Neural progenitor cell (in vitro differentiated cells): ENCODE measurements at regions not wholly inside any gene's neighbourhood (a gene's known extent, or its start where the extent isn't known, plus 50 kb on each side); places are given as distances from the start of the nearest gene placed in this dataset.
A peak's percentile ranks its signal among the peaks of the same experiment; 100 is the strongest.

Experiments
- DNase-seq: peaks from one replicate; pipeline ENCODE4 v3.0.0-alpha.2; 2016; ENCODE audit warnings: low spot score
- H2AFZ ChIP-seq: fragments of 200-600 bp; sonication (generic); replicated peaks from 2 replicates; pipeline ENCODE4 v1.6.1; 2016; ENCODE audit warnings: antibody characterized with exemption
- H3F3A ChIP-seq: fragments of 200-600 bp; sonication (generic); 2 replicates; pipeline ENCODE4 v1.6.1; 2016; ENCODE audit warnings: antibody characterized with exemption, low read depth
- H3K27ac ChIP-seq: fragments of 200-600 bp; sonication (generic); 2 replicates; pipeline ENCODE4 v1.5.1; 2016; ENCODE audit warnings: mild to moderate bottlenecking
- H3K27me3 ChIP-seq: fragments of 200-600 bp; sonication (generic); 2 replicates; pipeline ENCODE4 v1.6.1; 2016; ENCODE audit warnings: mild to moderate bottlenecking, moderate library complexity
- H3K36me3 ChIP-seq: fragments of 200-600 bp; sonication (generic); 2 replicates; pipeline ENCODE4 v1.5.1; 2016
- H3K4me1 ChIP-seq: fragments of 200-600 bp; sonication (generic); 2 replicates; pipeline ENCODE4 v1.6.1; 2016; ENCODE audit warnings: mixed run types
- H3K4me2 ChIP-seq: fragments of 200-600 bp; sonication (generic); 2 replicates; pipeline ENCODE4 v1.6.1; 2016
- H3K4me3 ChIP-seq: fragments of 200-600 bp; sonication (generic); 2 replicates; pipeline ENCODE4 v1.5.1; 2016
- H3K79me2 ChIP-seq: fragments of 200-600 bp; sonication (generic); 2 replicates; pipeline ENCODE4 v1.6.1; 2016; ENCODE audit warnings: low read depth
- H3K9ac ChIP-seq: fragments of 200-600 bp; sonication (generic); 2 replicates; pipeline ENCODE4 v1.6.1; 2016
- H3K9me3 ChIP-seq: fragments of 200-600 bp; sonication (generic); 2 replicates; pipeline ENCODE4 v1.5.1; 2016; ENCODE audit warnings: low read depth
- H4K20me1 ChIP-seq: fragments of 200-600 bp; sonication (generic); 2 replicates; pipeline ENCODE4 v1.6.1; 2016; ENCODE audit warnings: low read depth
- H3K27ac Mint-ChIP-seq: 3 replicates; pipeline ENCODE4 v1.8.0; 2021; ENCODE audit warnings: mixed read lengths
- H3K27me3 Mint-ChIP-seq: 2 replicates; pipeline ENCODE4 v1.8.0; 2022; ENCODE audit warnings: low read depth, mild to moderate bottlenecking, inconsistent platforms, moderate library complexity, mixed read lengths; ENCODE audit not compliant: insufficient read depth
- H3K36me3 Mint-ChIP-seq: 3 replicates; pipeline ENCODE4 v1.8.0; 2021; ENCODE audit warnings: mixed read lengths
- H3K4me1 Mint-ChIP-seq: 3 replicates; pipeline ENCODE4 v1.8.0; 2021; ENCODE audit warnings: mixed read lengths
- H3K4me3 Mint-ChIP-seq: 3 replicates; pipeline ENCODE4 v1.8.0; 2021; ENCODE audit warnings: mild to moderate bottlenecking, moderate library complexity, mixed read lengths
- H3K9me3 Mint-ChIP-seq: 3 replicates; pipeline ENCODE4 v1.8.0; 2020; ENCODE audit warnings: mixed read lengths
- CTCF ChIP-seq: fragments of 200-600 bp; sonication (generic); IDR thresholded peaks from 2 replicates; pipeline ENCODE4 v1.5.1; 2017; ENCODE audit warnings: antibody characterized with exemption, mild to moderate bottlenecking
- EZH2 ChIP-seq: fragments of 200-600 bp; sonication (generic); IDR thresholded peaks from 2 replicates; pipeline ENCODE4 v1.6.1; 2017; ENCODE audit warnings: antibody characterized with exemption, mild to moderate bottlenecking, moderate library complexity
- EZH2phosphoT487 ChIP-seq: fragments of 200-600 bp; sonication (generic); IDR thresholded peaks from 2 replicates; pipeline ENCODE4 v1.6.1; 2017; ENCODE audit warnings: antibody characterized with exemption

GRCh38 chr5:135131801-135132680, 98.0 kb upstream of the PITX1 start:
- H3K4me1 Mint-ChIP-seq, result peaks cover 7% of the 10 kb centered on the region
- Histone ChIP-seq H2AFZ (no peak overlapping the region), H3K9me3 (no peaks in the 10 kb centered on the region), H3K4me2 (no peak overlapping the region), H3K4me3 (no peak overlapping the region), H4K20me1 (no peaks in the 10 kb centered on the region), H3K4me1 (peaks cover 18% of the 10 kb centered on the region), H3K36me3 (no peaks in the 10 kb centered on the region), H3K79me2 (no peaks in the 10 kb centered on the region), H3F3A (no peaks in the 10 kb centered on the region), H3K9ac (no peak overlapping the region), H3K27ac (no peak overlapping the region), H3K27me3 (no peaks in the 10 kb centered on the region)
- peak; percentile 57 for DNase-seq
- no peaks in the 10 kb centered on the region for H3K9me3 Mint-ChIP-seq
- no peak overlapping the region for H3K4me3 Mint-ChIP-seq
- H3K27ac Mint-ChIP-seq, result peak overlapping the region; percentile 32
- no peaks in the 10 kb centered on the region for H3K36me3 Mint-ChIP-seq
- TF ChIP-seq EZH2phosphoT487, result no peak
- no peak for TF ChIP-seq EZH2
- TF ChIP-seq CTCF, result no peak
- peaks cover 2% of the 10 kb centered on the region for H3K27me3 Mint-ChIP-seq

- no peak overlapping the region for H3K27ac ChIP-seq
- no peak for DNase-seq
- no peak overlapping the region for H3K9ac ChIP-seq
- H4K20me1 ChIP-seq, result no peaks in the 10 kb centered on the region
- H3K4me1 ChIP-seq, result peaks cover 18% of the 10 kb centered on the region
- no peaks in the 10 kb centered on the region for H3K9me3 ChIP-seq
- no peak overlapping the region for H3K4me3 ChIP-seq
- H3K27ac Mint-ChIP-seq, result no peak overlapping the region
- no peak overlapping the region for H2AFZ ChIP-seq
- H3K9me3 Mint-ChIP-seq, result no peaks in the 10 kb centered on the region
- no peaks in the 10 kb centered on the region for H3K79me2 ChIP-seq
- H3K4me3 Mint-ChIP-seq, result no peak overlapping the region
- H3F3A ChIP-seq, result no peaks in the 10 kb centered on the region
- no peaks in the 10 kb centered on the region for H3K27me3 ChIP-seq
- peaks cover 2% of the 10 kb centered on the region for H3K27me3 Mint-ChIP-seq
- no peak overlapping the region for H3K4me2 ChIP-seq
- no peak for TF ChIP-seq CTCF
- TF ChIP-seq EZH2, result no peak
- TF ChIP-seq EZH2phosphoT487, result no peak
- no peaks in the 10 kb centered on the region for H3K36me3 Mint-ChIP-seq
- H3K36me3 ChIP-seq, result no peaks in the 10 kb centered on the region
- peaks cover 7% of the 10 kb centered on the region for H3K4me1 Mint-ChIP-seq
Measured at GRCh38 chr5:135130261-135131215, 96.5 kb upstream of the PITX1 start.

DNA sequence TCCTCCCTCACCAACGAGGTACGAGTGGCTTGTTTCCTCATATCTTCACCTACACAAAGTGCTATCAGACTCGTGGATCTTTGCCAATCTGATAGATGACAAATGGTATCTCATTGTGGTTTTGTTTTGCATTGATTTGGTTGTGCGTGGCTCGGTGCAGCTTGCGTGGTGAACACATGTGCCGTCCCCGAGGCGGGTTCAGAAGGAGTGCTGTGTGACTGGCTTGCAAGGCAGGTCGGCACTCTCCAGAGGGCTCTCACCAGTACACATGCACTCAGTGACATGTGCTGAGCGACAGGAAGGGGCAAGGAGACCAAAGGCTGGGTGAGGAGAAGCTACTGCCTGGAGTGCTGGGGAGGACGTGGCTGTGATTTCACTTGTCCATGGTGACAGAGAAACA, 95.3 kb upstream of the PITX1 start:
- Histone ChIP-seq H3K27ac (no peak overlapping the region), H3K36me3 (no peaks in the 10 kb centered on the region), H3K4me3 (no peak overlapping the region), H3K4me2 (no peak overlapping the region), H3K27me3 (peaks cover 4% of the 10 kb centered on the region), H3F3A (peaks cover 3% of the 10 kb centered on the region), H2AFZ (no peak overlapping the region), H3K79me2 (no peaks in the 10 kb centered on the region), H3K4me1 (peaks cover 23% of the 10 kb centered on the region), H4K20me1 (no peaks in the 10 kb centered on the region), H3K9me3 (no peaks in the 10 kb centered on the region), H3K9ac (no peak overlapping the region)
- Mint-ChIP-seq H3K4me3 (no peak overlapping the region), H3K27me3 (peaks cover 2% of the 10 kb centered on the region), H3K36me3 (no peaks in the 10 kb centered on the region), H3K9me3 (no peaks in the 10 kb centered on the region), H3K4me1 (peaks cover 10% of the 10 kb centered on the region), H3K27ac (peak overlapping the region; percentile 1)
- DNase-seq, result no peak
- TF ChIP-seq EZH2phosphoT487, result no peak
